MM.1S (cell line): ENCODE measurements at regions not wholly inside any gene's neighbourhood (a gene's known extent, or its start where the extent isn't known, plus 50 kb on each side); places are given as distances from the start of the nearest gene placed in this dataset.

Source experiments
- CTCF ChIP-seq: fragments of 300-600 bp; sonication (generic); IDR thresholded peaks from 2 replicates; pipeline ENCODE4 v1.5.1; 2016; ENCODE audit warnings: antibody characterized with exemption, low read length, mixed read lengths
- EZH2 ChIP-seq: fragments of 300-600 bp; sonication (generic); optimal IDR thresholded peaks from 2 replicates; pipeline ENCODE3; 2017; ENCODE audit warnings: low read depth, mild to moderate bottlenecking, antibody characterized with exemption, low read length, mixed read lengths
- EZH2phosphoT487 ChIP-seq: fragments of 300-600 bp; sonication (generic); IDR thresholded peaks from 2 replicates; pipeline ENCODE4 v1.6.1; 2018; ENCODE audit warnings: antibody characterized with exemption, low read length

DNA sequence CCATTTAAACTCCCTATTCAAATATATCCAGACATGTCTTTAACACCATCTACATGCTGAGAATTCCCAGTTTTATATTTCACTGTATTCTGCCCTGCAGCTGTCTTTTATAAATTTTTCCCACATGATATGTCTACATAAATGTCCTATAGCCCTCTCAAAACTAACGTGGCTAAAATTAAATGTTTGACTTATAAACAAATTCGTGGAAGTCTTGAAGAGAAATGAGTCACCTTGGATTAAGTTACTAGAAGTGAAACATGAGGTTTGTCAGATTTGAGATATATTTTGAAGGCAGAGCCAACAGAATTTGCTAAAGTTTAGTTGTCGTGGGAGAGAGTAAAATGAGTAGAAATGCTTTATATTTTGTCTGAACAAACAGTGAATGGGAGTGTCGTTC lies 386.9 kb upstream of the CNTNAP2 start:
- no peak for TF ChIP-seq CTCF
- TF ChIP-seq EZH2, result no peak
- TF ChIP-seq EZH2phosphoT487, result no peak
